ENCODE measurements at regions not wholly inside any gene's neighbourhood (a gene's known extent, or its start where the extent isn't known, plus 50 kb on each side); places are given as distances from the start of the nearest gene placed in this dataset.

DNA sequence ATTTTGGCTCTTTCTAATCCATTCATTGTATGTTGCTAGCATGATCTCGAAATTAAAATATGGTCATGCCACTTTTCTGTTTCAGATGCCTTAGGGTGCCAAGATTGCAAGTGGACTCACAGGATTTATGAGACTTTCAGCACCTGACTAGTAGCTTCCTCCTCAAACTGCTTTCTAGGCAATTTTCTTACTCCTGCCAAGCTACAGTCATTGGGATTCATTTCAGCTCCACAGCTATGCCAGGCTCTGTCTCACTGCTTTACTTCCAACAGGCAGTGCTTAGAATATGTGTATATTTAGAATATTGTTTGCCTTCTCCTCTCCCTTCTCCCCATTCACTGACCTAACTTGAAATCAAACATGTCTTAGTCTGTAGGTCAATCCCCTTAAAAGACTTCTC lies 681.4 kb downstream of the TENT5A start:
- Histone ChIP-seq H3K36me3 (ENCODE audit: control insufficient read depth in 2 of 4, insufficient read depth in 4 of 4, low read length in 3 of 4) (no peaks in the 10 kb centered on the region), H3K79me1 (ENCODE audit: low read depth, low read length) (no peaks in the 10 kb centered on the region), H4K20me1 (replicated peaks in 1 of 2; ENCODE audit: control insufficient read depth in 1 of 2, insufficient read depth in 2 of 2, low read length in 2 of 2) (no peaks in the 10 kb centered on the region), H4K5ac (ENCODE audit: insufficient read length, low read depth, low read length) (no peak overlapping the region), H3K4me1 (replicated peaks in 1 of 4; ENCODE audit: control insufficient read depth in 3 of 4, insufficient read depth in 4 of 4, low read length in 3 of 4) (0 out of 7 replicates have a peak, but pooled peaks cover 0 to 2% (median 0%) of the 10 kb centered on the region in 4 experiments), H2BK5ac (ENCODE audit: low read depth, low read length) (no peak overlapping the region), H4K8ac (ENCODE audit: extremely low read depth, insufficient read depth, low read length) (no peak overlapping the region), H3K79me2 (ENCODE audit: control insufficient read depth in 1 of 2, insufficient read depth in 2 of 2, low read length in 2 of 2) (no peaks in the 10 kb centered on the region), H3K56ac (replicated peaks; ENCODE audit: insufficient read length, low read depth, low read length) (no peak overlapping the region), H2BK20ac (ENCODE audit: low read length) (no peak overlapping the region), H3K14ac (ENCODE audit: insufficient read length) (no peak overlapping the region), H3K18ac (ENCODE audit: extremely low read depth, low read length) (no peak overlapping the region), H3K9ac (replicated peaks in 1 of 4; ENCODE audit: extremely low read depth in 1 of 4, low read depth in 3 of 4, low read length in 3 of 4) (no peak overlapping the region), H3K9me3 (ENCODE audit: insufficient read depth in 2 of 2, low read depth in 1 of 2, low read length in 1 of 2) (no peaks in the 10 kb centered on the region), H2AK5ac (ENCODE audit: low read depth, low read length) (no peak overlapping the region), H3K4me2 (ENCODE audit: insufficient read depth in 1 of 2, low read depth in 2 of 2, low read length in 2 of 2) (no peak overlapping the region), H2BK12ac (ENCODE audit: low read depth, low read length) (no peak overlapping the region; the same call in 1 of the 2 replicates), H3K27me3 (replicated peaks in 1 of 4; ENCODE audit: control insufficient read depth in 3 of 4, extremely low read depth in 1 of 4, insufficient read depth in 3 of 4, low read length in 3 of 4) (no peaks in the 10 kb centered on the region), H4K91ac (replicated peaks; ENCODE audit: insufficient read length, low read length) (no peak overlapping the region), H3K4me3 (ENCODE audit: extremely low read depth in 1 of 4, insufficient read depth in 2 of 4, low read depth in 3 of 4, low read length in 4 of 4) (no peak overlapping the region), H2BK15ac (ENCODE audit: low read length) (no peak overlapping the region), H2AFZ (ENCODE audit: low read length) (no peak overlapping the region), H3K23ac (ENCODE audit: insufficient read length) (no peak overlapping the region), H3K23me2 (ENCODE audit: low read depth, low read length) (no peaks in the 10 kb centered on the region), H3K4ac (replicated peaks; ENCODE audit: insufficient read length, low read depth, low read length) (no peak overlapping the region), H3K27ac (ENCODE audit: low read depth, low read length) (no peak overlapping the region), H2BK120ac (replicated peaks; ENCODE audit: low read depth, low read length) (no peak overlapping the region)
- POLR2A ChIA-PET (ENCODE audit: partially characterized antibody) = no interaction called here
- TF ChIP-seq, protein P1, sequence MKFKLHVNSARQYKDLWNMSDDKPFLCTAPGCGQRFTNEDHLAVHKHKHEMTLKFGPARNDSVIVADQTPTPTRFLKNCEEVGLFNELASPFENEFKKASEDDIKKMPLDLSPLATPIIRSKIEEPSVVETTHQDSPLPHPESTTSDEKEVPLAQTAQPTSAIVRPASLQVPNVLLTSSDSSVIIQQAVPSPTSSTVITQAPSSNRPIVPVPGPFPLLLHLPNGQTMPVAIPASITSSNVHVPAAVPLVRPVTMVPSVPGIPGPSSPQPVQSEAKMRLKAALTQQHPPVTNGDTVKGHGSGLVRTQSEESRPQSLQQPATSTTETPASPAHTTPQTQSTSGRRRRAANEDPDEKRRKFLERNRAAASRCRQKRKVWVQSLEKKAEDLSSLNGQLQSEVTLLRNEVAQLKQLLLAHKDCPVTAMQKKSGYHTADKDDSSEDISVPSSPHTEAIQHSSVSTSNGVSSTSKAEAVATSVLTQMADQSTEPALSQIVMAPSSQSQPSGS (IDR thresholded peaks at IDR 0.05; ENCODE audit: low read length) = no peak
- TF ChIP-seq NANOG (IDR thresholded peaks at IDR 0.05; ENCODE audit: insufficient read depth, low read depth, low read length, poor library complexity, severe bottlenecking) (no peak), RNF2 (IDR thresholded peaks at IDR 0.05; ENCODE audit: borderline replicate concordance, low read depth, low read length, missing control alignments, poor library complexity, severe bottlenecking) (no peak)
- TF ChIP-seq, protein P2, sequence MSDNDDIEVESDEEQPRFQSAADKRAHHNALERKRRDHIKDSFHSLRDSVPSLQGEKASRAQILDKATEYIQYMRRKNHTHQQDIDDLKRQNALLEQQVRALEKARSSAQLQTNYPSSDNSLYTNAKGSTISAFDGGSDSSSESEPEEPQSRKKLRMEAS (IDR thresholded peaks at IDR 0.05) = no peak
- CTCF ChIA-PET (ENCODE audit: partially characterized antibody) = no interaction called here
- no peak for DNase-seq (ENCODE audit: low read depth in 1 of 2, low spot score in 2 of 2)
- no peak for FAIRE-seq
- 79% methylated on average over 1 of the region's 1 CpG; no CpG with 5 or more reads in 1 of the 2 experiments for WGBS, 2 experiments (ENCODE audit: extremely low coverage in 1 of 2, insufficient coverage in 1 of 2, insufficient read length in 1 of 2, insufficient replicate concordance in 2 of 2, low coverage in 1 of 2, low lambda C conversion rate in 2 of 2, missing lambda C conversion rate in 1 of 2)

All from H1 (cell line).